ENCODE measurements at regions not wholly inside any gene's neighbourhood (a gene's known extent, or its start where the extent isn't known, plus 50 kb on each side); places are given as distances from the start of the nearest gene placed in this dataset.
"Not testable (repeated sequence)": the region's sequence is repeated elsewhere in the genome, so short reads cannot be mapped to it uniquely, and the experiment has no call there.

GRCh38 chr9:42434844-42435714, 251.6 kb downstream of the SPATA31A6 start:
- DNase-seq (ENCODE audit: low read depth, low spot score) = not testable (repeated sequence)

- DNase-seq (ENCODE audit: low read depth, low spot score) = not testable (repeated sequence)
Measured at GRCh38 chr9:42435715-42436342, 252.4 kb downstream of the SPATA31A6 start.

- DNase-seq (ENCODE audit: low read depth, low spot score) = not testable (repeated sequence)
Measured at GRCh38 chr9:42437057-42437759, 253.7 kb downstream of the SPATA31A6 start.

- DNase-seq (ENCODE audit: low read depth, low spot score) = not testable (repeated sequence)
Measured at GRCh38 chr9:42442680-42443079, 259.2 kb downstream of the SPATA31A6 start.

- DNase-seq (ENCODE audit: low read depth, low spot score) = not testable (repeated sequence)
Measured at GRCh38 chr9:42443414-42443813, 260.0 kb downstream of the SPATA31A6 start.

GRCh38 chr9:42461436-42461835, 278.0 kb downstream of the SPATA31A6 start:
- DNase-seq (ENCODE audit: low read depth, low spot score) = not testable (repeated sequence)

GRCh38 chr9:42461863-42462262, 278.4 kb downstream of the SPATA31A6 start:
- DNase-seq (ENCODE audit: low read depth, low spot score) = not testable (repeated sequence)

GRCh38 chr9:42463981-42464380, 280.5 kb downstream of the SPATA31A6 start:
- DNase-seq (ENCODE audit: low read depth, low spot score) = not testable (repeated sequence)

DNA sequence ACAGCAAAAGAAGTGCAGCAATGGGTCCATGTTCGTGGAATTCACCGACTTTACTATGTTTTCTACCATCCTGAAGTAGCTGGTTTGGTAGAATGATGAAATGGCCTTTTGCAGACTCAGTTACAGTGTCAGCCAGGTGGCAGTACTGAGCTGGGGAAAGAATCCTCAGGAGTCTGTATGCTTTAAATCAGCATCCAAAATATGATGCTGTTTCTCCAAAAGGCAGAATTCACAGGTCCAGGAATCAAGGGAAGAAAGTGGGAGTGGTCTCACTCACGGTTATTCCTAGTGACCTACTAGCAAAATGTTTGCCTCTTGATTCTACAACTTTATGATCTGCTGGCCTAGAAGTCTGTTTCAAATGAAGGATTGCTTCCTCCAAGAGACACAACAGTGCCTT, 287.1 kb downstream of the SPATA31A6 start:
- not testable (repeated sequence) for DNase-seq (ENCODE audit: low read depth, low spot score)

GRCh38 chr9:42490989-42491388, 307.5 kb downstream of the SPATA31A6 start:
- DNase-seq (ENCODE audit: low read depth, low spot score) = not testable (repeated sequence)

DNA sequence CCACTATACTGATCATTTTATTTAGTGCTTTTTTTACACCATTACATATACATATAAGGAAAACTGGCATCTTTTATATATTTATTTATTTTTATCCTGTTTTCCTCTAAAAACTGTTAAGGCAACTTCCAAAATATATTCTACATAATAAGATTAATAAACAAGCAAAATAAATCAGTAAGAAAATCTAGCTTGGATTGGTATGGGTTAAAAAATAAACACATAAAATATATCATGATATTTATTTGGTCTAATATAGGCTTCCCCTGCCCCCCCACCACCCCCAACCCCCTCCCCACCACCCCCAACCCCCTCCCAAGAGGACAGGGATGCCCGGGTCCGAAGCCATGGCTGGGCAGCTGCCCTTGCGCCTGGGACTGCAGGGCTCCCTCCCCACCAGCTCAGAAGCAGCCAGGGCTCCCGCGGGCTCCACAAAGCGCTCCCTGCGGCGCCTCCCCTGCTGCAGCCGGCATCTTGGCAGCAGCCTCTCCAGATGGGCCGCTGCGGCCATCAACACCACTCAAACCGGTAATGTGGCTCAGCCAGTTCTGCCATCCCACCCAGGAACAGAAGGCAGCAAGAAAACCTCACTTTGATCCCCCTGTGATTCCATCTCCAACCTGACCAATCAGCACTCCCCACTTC, 319.3 kb downstream of the SPATA31A6 start:
- not testable (repeated sequence) for DNase-seq (ENCODE audit: low read depth, low spot score)

DNA sequence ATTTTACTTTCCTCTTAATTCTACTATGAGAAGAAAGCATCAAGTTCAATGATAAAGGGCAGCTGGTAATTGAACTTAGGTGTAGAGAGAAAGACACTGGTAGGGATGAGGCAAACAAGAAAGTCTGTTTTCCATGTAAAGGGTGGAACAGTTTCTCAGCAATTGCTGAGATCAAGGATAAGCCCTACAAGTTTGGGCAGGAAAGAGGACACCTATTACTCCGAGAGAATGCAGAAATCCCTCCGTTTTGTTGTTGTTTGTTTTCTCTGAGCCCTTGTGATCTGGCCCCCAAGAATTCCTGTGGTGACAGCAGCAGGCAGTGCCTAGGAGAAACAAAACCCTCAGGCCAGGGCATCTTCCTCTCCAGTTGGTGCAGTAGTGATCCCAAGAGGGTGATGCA, 324.7 kb downstream of the SPATA31A6 start:
- DNase-seq (ENCODE audit: low read depth, low spot score) = not testable (repeated sequence)

DNA sequence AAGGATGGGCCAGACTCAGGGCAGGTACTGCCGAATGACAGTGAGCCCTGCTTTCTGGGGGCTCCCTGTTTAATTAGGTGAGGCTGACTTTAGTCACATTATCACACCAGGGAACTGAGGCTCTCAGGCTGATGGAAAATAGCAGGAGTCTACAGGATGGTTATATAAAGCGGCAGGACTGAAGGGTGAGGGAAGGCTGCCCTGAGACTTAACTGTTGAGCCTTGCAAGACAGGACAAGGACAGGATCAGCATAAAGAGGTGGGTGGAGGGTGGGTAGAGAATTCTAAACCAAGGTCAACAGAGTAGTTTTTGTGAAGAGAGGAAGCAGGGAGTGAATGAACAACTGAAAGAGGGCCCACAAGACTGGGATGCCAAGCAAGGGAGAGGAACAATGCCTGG, 330.1 kb downstream of the SPATA31A6 start:
- DNase-seq (ENCODE audit: low read depth, low spot score) = not testable (repeated sequence)

GRCh38 chr9:42534325-42534983, 351.0 kb downstream of the SPATA31A6 start:
- not testable (repeated sequence) for DNase-seq (ENCODE audit: low read depth, low spot score)

- DNase-seq (ENCODE audit: low read depth, low spot score) = not testable (repeated sequence)
Measured at GRCh38 chr9:42534984-42535325, 351.5 kb downstream of the SPATA31A6 start.

GRCh38 chr9:42550789-42551357, 367.4 kb downstream of the SPATA31A6 start:
- not testable (repeated sequence) for DNase-seq (ENCODE audit: low read depth, low spot score)

DNA sequence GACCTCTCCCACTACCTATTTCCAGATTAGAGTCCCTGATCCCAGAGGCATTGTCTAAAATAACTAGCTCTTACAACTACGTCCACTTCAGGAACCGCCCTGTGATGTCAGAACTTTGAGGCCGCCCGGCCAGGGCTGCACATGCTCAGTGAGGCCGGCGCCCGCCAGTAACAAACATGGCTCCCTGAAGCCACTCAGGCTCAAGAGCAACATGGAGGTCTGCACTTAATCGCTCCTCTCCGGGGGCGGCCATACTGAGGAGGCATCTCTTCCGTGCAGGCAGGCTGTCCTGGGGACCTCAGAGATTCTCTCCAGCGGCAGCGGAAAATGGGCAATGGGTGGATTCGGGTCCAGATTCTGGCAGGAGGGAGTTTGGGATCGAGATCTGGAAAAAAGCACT, 385.1 kb downstream of the SPATA31A6 start:
- DNase-seq (ENCODE audit: low read depth, low spot score) = not testable (repeated sequence)

DNA sequence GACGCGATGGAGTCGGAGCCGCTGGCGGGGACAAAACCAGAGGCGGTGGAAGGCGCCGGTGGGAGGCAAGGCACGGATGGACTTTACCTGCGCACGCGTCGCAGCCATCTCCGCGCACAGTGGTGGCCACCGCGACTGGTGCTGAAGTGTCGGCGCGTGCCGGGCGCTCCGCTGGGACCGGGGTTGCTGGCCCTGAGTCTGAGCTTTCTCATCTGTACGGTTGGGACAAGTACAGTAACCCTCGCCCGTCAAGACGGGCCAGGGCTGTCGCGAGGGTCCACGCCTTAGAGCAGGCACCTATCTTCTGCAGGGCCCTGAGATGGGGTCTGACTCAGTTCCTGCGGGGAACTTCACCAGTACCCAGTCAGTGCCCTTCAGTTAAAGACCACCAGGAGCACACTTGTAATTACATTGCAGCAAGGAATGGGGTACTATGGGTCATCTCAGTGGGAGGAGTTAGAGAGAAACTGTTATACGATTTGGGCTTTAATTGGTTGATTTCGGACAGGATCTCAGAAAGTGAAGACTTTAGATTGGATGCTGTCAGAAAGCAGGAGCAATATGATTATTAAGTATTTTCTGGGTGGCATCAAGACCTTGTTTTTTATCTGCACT, 385.6 kb downstream of the SPATA31A6 start:
- DNase-seq (ENCODE audit: low read depth, low spot score) = not testable (repeated sequence)

GRCh38 chr9:42577851-42578250, 394.4 kb downstream of the SPATA31A6 start:
- not testable (repeated sequence) for DNase-seq (ENCODE audit: low read depth, low spot score)

Data from iPS DF 19.7 (cell line).